Thoracic aorta (tissue), 2 donors: ENCODE measurements at regions not wholly inside any gene's neighbourhood (a gene's known extent, or its start where the extent isn't known, plus 50 kb on each side); places are given as distances from the start of the nearest gene placed in this dataset.

ENCODE experiments used
- ATAC-seq: fragments of 150-250 bp; one replicate; pipeline ENCODE4 v1.8.0; 2017; ENCODE audit warnings: low read depth; ENCODE audit not compliant: insufficient number of reproducible peaks, low FRiP score
- DNase-seq: peaks from one replicate; pipeline ENCODE4 v3.0.0-alpha.2; 2020; ENCODE audit warnings: low spot score
- H3K27ac ChIP-seq, 2 donors: fragments of 200-600 bp; sonication (generic); 1 replicate in 1 of 2; 2 replicates in 1 of 2; pipeline ENCODE4 v1.5.1; 2016; ENCODE audit warnings: mild to moderate bottlenecking in 2 of 2, moderate library complexity in 2 of 2
- H3K27me3 ChIP-seq: fragments of 200-600 bp; sonication (generic); replicated peaks from 2 replicates; pipeline ENCODE4 v1.6.0; 2016; ENCODE audit warnings: mild to moderate bottlenecking; ENCODE audit not compliant: insufficient read depth
- H3K36me3 ChIP-seq: fragments of 200-600 bp; sonication (generic); one replicate; pipeline ENCODE4 v1.5.1; 2016
- H3K4me1 ChIP-seq, 2 donors: fragments of 200-600 bp; sonication (generic); 1 replicate in 1 of 2; 2 replicates in 1 of 2; pipeline versions ENCODE4 v1.5.1 to v1.6.0; 2016; ENCODE audit warnings: low read depth in 2 of 2, mild to moderate bottlenecking in 1 of 2; ENCODE audit not compliant: control insufficient read depth in 1 of 2
- H3K4me3 ChIP-seq: fragments of 200-600 bp; sonication (generic); 2 replicates; pipeline ENCODE4 v1.5.1; 2016; ENCODE audit warnings: mild to moderate bottlenecking
- H3K9me3 ChIP-seq: fragments of 200-600 bp; sonication (generic); 2 replicates; pipeline ENCODE4 v1.5.1; 2016
- TF ChIP-seq, protein P1 (sequence below): fragments of 200-600 bp; sonication (generic); IDR thresholded peaks from one replicate; pipeline ENCODE4 v1.5.1; 2019; ENCODE audit warnings: antibody characterized with exemption

DNA sequence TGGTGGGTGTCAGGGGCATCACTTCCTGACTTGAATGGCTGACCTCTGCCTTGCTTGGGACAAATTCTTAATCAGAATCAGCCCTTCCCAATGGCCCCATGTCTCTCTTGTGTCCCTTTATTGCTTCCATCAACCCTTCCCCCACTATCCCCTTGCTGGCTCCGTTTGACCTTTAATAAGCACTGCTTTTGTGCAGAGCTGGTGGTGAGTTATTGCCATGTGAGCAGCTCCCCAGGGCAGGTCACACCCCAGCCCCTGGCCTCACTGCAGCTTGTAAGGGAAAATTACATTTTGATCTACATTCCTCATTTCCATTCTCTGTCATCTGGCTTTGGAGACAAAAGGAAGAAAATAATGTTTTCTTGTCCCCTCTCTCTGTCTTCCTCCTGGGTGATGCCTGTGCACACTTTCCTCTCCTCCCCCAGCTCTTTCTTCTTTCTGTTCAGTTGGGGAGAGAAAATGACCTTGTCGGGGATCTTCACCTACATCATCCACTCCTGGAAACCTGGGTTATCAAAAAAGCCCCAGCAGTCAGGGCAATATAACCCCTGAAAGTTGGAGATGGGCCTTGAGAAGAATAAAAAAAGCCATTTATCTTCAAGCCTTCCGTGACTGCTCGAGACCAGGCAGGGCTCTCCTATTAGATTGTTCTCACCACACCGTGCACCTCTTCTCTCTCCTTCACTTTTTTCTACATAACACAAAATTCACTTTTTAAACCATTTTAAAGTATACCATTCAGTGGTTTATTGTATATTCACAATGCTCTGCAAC lies 100.4 kb upstream of the SRRM4 start:
- Histone ChIP-seq H3K4me3 (no peak overlapping the region), H3K27ac (no peak overlapping the region), H3K9me3 (no peaks in the 10 kb centered on the region), H3K4me1 (no peaks in the 10 kb centered on the region), H3K36me3 (no peaks in the 10 kb centered on the region), H3K27me3 (no peaks in the 10 kb centered on the region)
- no peak for DNase-seq
- TF ChIP-seq, protein P1, sequence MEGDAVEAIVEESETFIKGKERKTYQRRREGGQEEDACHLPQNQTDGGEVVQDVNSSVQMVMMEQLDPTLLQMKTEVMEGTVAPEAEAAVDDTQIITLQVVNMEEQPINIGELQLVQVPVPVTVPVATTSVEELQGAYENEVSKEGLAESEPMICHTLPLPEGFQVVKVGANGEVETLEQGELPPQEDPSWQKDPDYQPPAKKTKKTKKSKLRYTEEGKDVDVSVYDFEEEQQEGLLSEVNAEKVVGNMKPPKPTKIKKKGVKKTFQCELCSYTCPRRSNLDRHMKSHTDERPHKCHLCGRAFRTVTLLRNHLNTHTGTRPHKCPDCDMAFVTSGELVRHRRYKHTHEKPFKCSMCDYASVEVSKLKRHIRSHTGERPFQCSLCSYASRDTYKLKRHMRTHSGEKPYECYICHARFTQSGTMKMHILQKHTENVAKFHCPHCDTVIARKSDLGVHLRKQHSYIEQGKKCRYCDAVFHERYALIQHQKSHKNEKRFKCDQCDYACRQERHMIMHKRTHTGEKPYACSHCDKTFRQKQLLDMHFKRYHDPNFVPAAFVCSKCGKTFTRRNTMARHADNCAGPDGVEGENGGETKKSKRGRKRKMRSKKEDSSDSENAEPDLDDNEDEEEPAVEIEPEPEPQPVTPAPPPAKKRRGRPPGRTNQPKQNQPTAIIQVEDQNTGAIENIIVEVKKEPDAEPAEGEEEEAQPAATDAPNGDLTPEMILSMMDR = no peak
- no peak for ATAC-seq

GRCh38 chr12:118884226-118884625 lies 97.1 kb upstream of the SRRM4 start:
- H3K9me3 ChIP-seq = no peaks in the 10 kb centered on the region
- no peak overlapping the region for H3K27ac ChIP-seq
- DNase-seq (no peak), ATAC-seq (no peak)
- TF ChIP-seq, protein P1 = no peak
- H3K36me3 ChIP-seq = no peaks in the 10 kb centered on the region
- H3K4me1 ChIP-seq = no peaks in the 10 kb centered on the region
- H3K4me3 ChIP-seq = no peak overlapping the region
- no peaks in the 10 kb centered on the region for H3K27me3 ChIP-seq

- H3K4me3 ChIP-seq = no peak overlapping the region
- DNase-seq = no peak
- ATAC-seq = no peak
- H3K4me1 ChIP-seq = no peaks in the 10 kb centered on the region
- H3K9me3 ChIP-seq = no peaks in the 10 kb centered on the region
- H3K27ac ChIP-seq = no peak overlapping the region
- no peaks in the 10 kb centered on the region for H3K36me3 ChIP-seq
- H3K27me3 ChIP-seq = no peaks in the 10 kb centered on the region
- TF ChIP-seq, protein P1 = no peak
These were observed 80.3 kb upstream of the SRRM4 start for GRCh38 chr12:118900993-118901392.

- Histone ChIP-seq H3K4me3 (no peak overlapping the region), H3K9me3 (no peaks in the 10 kb centered on the region), H3K27me3 (no peaks in the 10 kb centered on the region), H3K27ac (no peak overlapping the region), H3K36me3 (no peaks in the 10 kb centered on the region), H3K4me1 (no peaks in the 10 kb centered on the region)
- ATAC-seq (no peak), DNase-seq (no peak)
- TF ChIP-seq, protein P1 = no peak
These were observed 72.5 kb upstream of the SRRM4 start for GRCh38 chr12:118908811-118909210.

- Histone ChIP-seq H3K27me3 (no peaks in the 10 kb centered on the region), H3K9me3 (no peaks in the 10 kb centered on the region), H3K4me3 (no peak overlapping the region), H3K4me1 (no peaks in the 10 kb centered on the region), H3K27ac (no peak overlapping the region), H3K36me3 (no peaks in the 10 kb centered on the region)
- no peak for DNase-seq
- ATAC-seq = no peak
- TF ChIP-seq, protein P1 = no peak
These were observed 68.6 kb upstream of the SRRM4 start for GRCh38 chr12:118912697-118913270.
